ENCODE measurements at regions not wholly inside any gene's neighbourhood (a gene's known extent, or its start where the extent isn't known, plus 50 kb on each side); places are given as distances from the start of the nearest gene placed in this dataset.

- TF ChIP-seq CTCF (IDR thresholded peaks at IDR 0.05) (no peak), POLR2AphosphoS5 (IDR thresholded peaks at IDR 0.05; ENCODE audit: low read depth, low read length) (no peak), FOSL2 (IDR thresholded peaks at IDR 0.05; ENCODE audit: borderline replicate concordance, low read depth) (no peak), CHD2 (IDR thresholded peaks at IDR 0.05; ENCODE audit: low read length, partially characterized antibody) (no peak), USF2 (IDR thresholded peaks at IDR 0.05; ENCODE audit: borderline replicate concordance, low read depth, low read length) (no peak), RAD21 (IDR thresholded peaks at IDR 0.05; ENCODE audit: low read length) (no peak), TAF1 (IDR thresholded peaks at IDR 0.05; ENCODE audit: borderline replicate concordance, low read depth, low read length) (no peak), ZBTB33 (IDR thresholded peaks at IDR 0.05; ENCODE audit: borderline replicate concordance, low read depth) (no peak), FOXM1 (IDR thresholded peaks at IDR 0.05; ENCODE audit: low read depth) (no peak), EZH2phosphoT487 (IDR thresholded peaks at IDR 0.05; ENCODE audit: borderline replicate concordance, low read depth) (no peak), EP300 (IDR thresholded peaks at IDR 0.05; ENCODE audit: borderline replicate concordance in 1 of 2, low read depth in 1 of 2, low read length in 1 of 2) (no peak), REST (IDR thresholded peaks at IDR 0.05; ENCODE audit: low read depth, low read length) (no peak)
Measured at GRCh38 chr13:74891610-74892009, 590.4 kb downstream of the TBC1D4 start.
